Thoracic aorta (tissue), 2 donors: ENCODE measurements at regions not wholly inside any gene's neighbourhood (a gene's known extent, or its start where the extent isn't known, plus 50 kb on each side); places are given as distances from the start of the nearest gene placed in this dataset.

Source experiments
- ATAC-seq: fragments of 150-250 bp; one replicate; pipeline ENCODE4 v1.8.0; 2017; ENCODE audit warnings: low read depth; ENCODE audit not compliant: insufficient number of reproducible peaks, low FRiP score
- DNase-seq: peaks from one replicate; pipeline ENCODE4 v3.0.0-alpha.2; 2020; ENCODE audit warnings: low spot score
- H3K27ac ChIP-seq, 2 donors: fragments of 200-600 bp; sonication (generic); 1 replicate in 1 of 2; 2 replicates in 1 of 2; pipeline ENCODE4 v1.5.1; 2016; ENCODE audit warnings: mild to moderate bottlenecking in 2 of 2, moderate library complexity in 2 of 2
- H3K27me3 ChIP-seq: fragments of 200-600 bp; sonication (generic); replicated peaks from 2 replicates; pipeline ENCODE4 v1.6.0; 2016; ENCODE audit warnings: mild to moderate bottlenecking; ENCODE audit not compliant: insufficient read depth
- H3K36me3 ChIP-seq: fragments of 200-600 bp; sonication (generic); one replicate; pipeline ENCODE4 v1.5.1; 2016
- H3K4me1 ChIP-seq, 2 donors: fragments of 200-600 bp; sonication (generic); 1 replicate in 1 of 2; 2 replicates in 1 of 2; pipeline versions ENCODE4 v1.5.1 to v1.6.0; 2016; ENCODE audit warnings: low read depth in 2 of 2, mild to moderate bottlenecking in 1 of 2; ENCODE audit not compliant: control insufficient read depth in 1 of 2
- H3K4me3 ChIP-seq: fragments of 200-600 bp; sonication (generic); 2 replicates; pipeline ENCODE4 v1.5.1; 2016; ENCODE audit warnings: mild to moderate bottlenecking
- H3K9me3 ChIP-seq: fragments of 200-600 bp; sonication (generic); 2 replicates; pipeline ENCODE4 v1.5.1; 2016
- CTCF ChIP-seq: fragments of 200-600 bp; sonication (generic); IDR thresholded peaks from one replicate; pipeline ENCODE4 v1.5.1; 2019; ENCODE audit warnings: antibody characterized with exemption

GRCh38 chr20:57793421-57793820 lies 83.6 kb upstream of the PMEPA1 start:
- Histone ChIP-seq H3K4me1 (no peaks in the 10 kb centered on the region), H3K27ac (no peak overlapping the region), H3K4me3 (no peak overlapping the region), H3K9me3 (no peaks in the 10 kb centered on the region), H3K36me3 (no peaks in the 10 kb centered on the region), H3K27me3 (no peaks in the 10 kb centered on the region)
- TF ChIP-seq CTCF: no peak
- no peak for ATAC-seq
- no peak for DNase-seq

GRCh38 chr20:57792386-57793080 lies 82.7 kb upstream of the PMEPA1 start:
- Histone ChIP-seq H3K27me3 (no peaks in the 10 kb centered on the region), H3K36me3 (no peaks in the 10 kb centered on the region), H3K27ac (no peak overlapping the region), H3K4me1 (no peaks in the 10 kb centered on the region), H3K9me3 (no peaks in the 10 kb centered on the region), H3K4me3 (no peak overlapping the region)
- TF ChIP-seq CTCF: no peak
- no peak for ATAC-seq
- DNase-seq: no peak

GRCh38 chr20:57791966-57792365 lies 82.2 kb upstream of the PMEPA1 start:
- DNase-seq (no peak), ATAC-seq (no peak)
- H3K4me3 ChIP-seq: no peak overlapping the region
- no peaks in the 10 kb centered on the region for H3K27me3 ChIP-seq
- H3K36me3 ChIP-seq: no peaks in the 10 kb centered on the region
- no peak overlapping the region for H3K27ac ChIP-seq
- no peaks in the 10 kb centered on the region for H3K9me3 ChIP-seq
- H3K4me1 ChIP-seq: no peaks in the 10 kb centered on the region
- TF ChIP-seq CTCF: no peak

- no peak for DNase-seq
- TF ChIP-seq CTCF: no peak
Observed at GRCh38 chr20:57791178-57791962, 81.6 kb upstream of the PMEPA1 start.

GRCh38 chr20:57790176-57790575 lies 80.4 kb upstream of the PMEPA1 start:
- Histone ChIP-seq H3K9me3 (no peaks in the 10 kb centered on the region), H3K4me1 (no peaks in the 10 kb centered on the region), H3K4me3 (no peak overlapping the region), H3K27me3 (no peaks in the 10 kb centered on the region), H3K36me3 (no peaks in the 10 kb centered on the region), H3K27ac (no peak overlapping the region)
- DNase-seq: no peak
- TF ChIP-seq CTCF: no peak
- no peak for ATAC-seq

More at GRCh38 chr20:57791178-57791962, 81.6 kb upstream of the PMEPA1 start:
- Histone ChIP-seq H3K27ac (no peak overlapping the region), H3K27me3 (no peaks in the 10 kb centered on the region), H3K4me3 (no peak overlapping the region), H3K4me1 (no peaks in the 10 kb centered on the region), H3K9me3 (no peaks in the 10 kb centered on the region), H3K36me3 (no peaks in the 10 kb centered on the region)
- ATAC-seq: no peak
